GM19025 (cell line): ENCODE measurements at regions not wholly inside any gene's neighbourhood (a gene's known extent, or its start where the extent isn't known, plus 50 kb on each side); places are given as distances from the start of the nearest gene placed in this dataset.

Experiments
- ATAC-seq: cut with Tn5 transposase; IDR thresholded peaks from one replicate; pipeline ENCODE4 v1.9.1; 2021; ENCODE audit warnings: mild to moderate bottlenecking, low read depth, moderate library complexity; ENCODE audit not compliant: unreplicated experiment

GRCh38 chr12:67927324-67927723 is 61.9 kb upstream of the IFNG-AS1 start:
- no peak for ATAC-seq

- ATAC-seq = no peak
Observed at GRCh38 chr12:67927815-67928214, 61.4 kb upstream of the IFNG-AS1 start.

- ATAC-seq = no peak
Observed at GRCh38 chr12:67928621-67929383, 60.4 kb upstream of the IFNG-AS1 start.

GRCh38 chr12:67929384-67929772 is 59.9 kb upstream of the IFNG-AS1 start:
- no peak for ATAC-seq

- no peak for ATAC-seq
Observed at GRCh38 chr12:67937822-67938221, 51.4 kb upstream of the IFNG-AS1 start.
